HG02885 (cell line): ENCODE measurements at regions not wholly inside any gene's neighbourhood (a gene's known extent, or its start where the extent isn't known, plus 50 kb on each side); places are given as distances from the start of the nearest gene placed in this dataset.
"Not testable (repeated sequence)": the region's sequence is repeated elsewhere in the genome, so short reads cannot be mapped to it uniquely, and the experiment has no call there.

ENCODE experiments used
- ATAC-seq: cut with Tn5 transposase; IDR thresholded peaks from one replicate; pipeline ENCODE4 v1.9.1; 2021; ENCODE audit warnings: mild to moderate bottlenecking; ENCODE audit not compliant: unreplicated experiment, poor library complexity

DNA sequence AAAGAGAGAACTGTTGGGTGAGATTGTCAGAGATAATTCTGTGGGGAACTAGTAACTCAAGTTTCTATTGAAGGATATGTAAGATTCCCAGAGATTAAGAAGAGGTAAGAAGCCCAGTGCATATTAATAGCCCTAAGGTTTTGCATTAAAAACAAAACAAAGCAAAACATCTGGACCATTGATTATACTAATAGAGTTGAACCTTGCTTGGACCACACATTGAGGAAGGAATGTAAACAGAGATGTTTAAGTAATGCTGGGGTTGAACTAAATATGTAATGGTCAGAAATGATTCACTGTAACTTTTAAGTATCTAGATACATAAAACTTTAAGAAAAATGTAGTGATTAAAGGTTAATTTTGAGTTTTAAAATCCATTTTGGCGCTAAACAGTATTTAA lies 1770.0 kb downstream of the PCDH9 start:
- no peak for ATAC-seq

DNA sequence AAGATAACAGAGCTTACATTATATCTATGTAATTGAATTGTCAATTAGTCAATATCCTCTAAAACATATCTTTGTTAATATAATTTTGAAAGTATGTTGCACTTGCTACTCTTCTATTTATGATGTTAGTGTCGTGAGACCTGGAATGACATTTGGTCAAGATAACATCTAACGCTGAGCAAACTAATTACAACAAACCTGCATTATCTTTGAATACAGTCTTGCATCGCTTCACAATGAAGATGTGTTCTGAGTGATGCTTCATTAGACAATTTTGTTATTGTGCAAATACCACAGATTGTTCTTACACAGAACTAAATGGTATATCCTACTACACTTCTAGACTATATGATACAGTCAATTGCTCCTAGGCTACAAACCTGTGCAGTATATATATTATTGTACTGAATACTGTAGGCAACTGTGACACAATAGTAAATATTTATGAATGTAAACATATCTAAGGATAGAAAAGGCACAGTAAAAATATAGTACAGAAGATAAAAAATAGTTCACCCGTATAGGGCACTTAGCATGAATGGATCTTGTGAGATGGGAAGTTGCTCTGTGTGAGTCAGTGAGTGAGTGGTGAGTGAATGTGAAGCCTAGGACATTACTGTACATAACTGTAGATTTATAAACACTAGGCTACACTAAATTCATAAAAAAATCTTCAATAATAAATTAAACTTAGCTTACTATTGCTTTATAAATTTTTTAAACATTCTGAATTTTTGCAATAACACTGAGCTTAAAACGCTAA lies 1773.8 kb downstream of the PCDH9 start:
- ATAC-seq = no peak

- ATAC-seq = no peak
These were observed 1775.7 kb downstream of the PCDH9 start for GRCh38 chr13:65454403-65454802.

DNA sequence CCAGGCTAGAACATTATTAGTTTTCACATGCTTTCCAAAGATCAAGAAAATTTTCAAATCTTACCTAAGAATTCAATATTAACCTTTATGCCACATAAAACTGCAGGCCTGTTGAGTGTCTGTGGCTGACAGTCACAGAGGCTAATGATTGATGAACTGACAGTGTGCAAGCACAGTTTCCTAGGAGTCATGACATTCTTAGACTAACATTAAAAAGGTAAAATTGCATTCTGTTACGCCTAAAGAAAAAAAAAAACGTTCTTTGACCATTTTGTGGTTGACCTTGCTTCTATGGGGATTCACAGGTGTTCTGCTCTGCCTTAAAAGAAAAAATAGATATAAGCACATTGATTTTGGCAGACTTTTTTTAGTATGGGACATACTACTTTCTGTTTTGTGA lies 1776.2 kb downstream of the PCDH9 start:
- no peak for ATAC-seq

DNA sequence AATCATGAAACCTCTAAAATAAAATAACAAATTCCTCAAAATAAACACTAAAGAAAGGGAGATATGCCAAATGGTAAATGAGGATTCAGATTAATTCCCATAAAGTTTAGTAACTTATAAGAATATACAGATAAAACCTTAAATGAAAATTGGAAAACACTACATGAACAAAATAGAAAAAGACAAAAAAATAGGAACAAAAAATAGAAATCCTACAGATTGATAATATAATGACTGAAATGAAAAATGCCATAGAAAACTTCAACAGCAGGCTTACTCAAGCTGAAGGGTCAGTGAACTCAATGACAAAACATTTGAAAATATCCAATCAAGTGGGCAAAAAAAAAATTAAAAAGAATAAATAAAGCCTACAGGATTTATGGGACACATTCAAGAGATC lies 1784.8 kb downstream of the PCDH9 start:
- no peak for ATAC-seq

DNA sequence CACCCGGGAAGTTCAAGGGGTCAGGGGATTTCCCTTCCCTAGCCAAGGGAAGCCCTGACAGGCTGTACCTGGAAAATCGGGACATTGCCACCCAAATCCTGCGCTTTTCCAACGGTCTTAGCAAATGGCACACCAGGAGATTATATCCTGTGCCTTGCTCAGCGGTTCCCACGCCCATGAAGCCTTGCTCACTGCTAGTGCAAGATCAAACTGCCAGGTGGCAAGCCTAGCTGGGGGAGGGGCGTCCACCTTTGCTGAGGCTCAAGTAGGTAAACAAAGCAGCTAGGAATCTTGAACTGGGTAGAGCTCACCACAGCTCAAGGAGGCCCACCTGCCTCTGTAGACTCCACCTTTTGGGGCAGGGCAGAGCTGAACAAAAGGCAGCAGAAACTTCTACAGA lies 1794.5 kb downstream of the PCDH9 start:
- ATAC-seq = no peak

DNA sequence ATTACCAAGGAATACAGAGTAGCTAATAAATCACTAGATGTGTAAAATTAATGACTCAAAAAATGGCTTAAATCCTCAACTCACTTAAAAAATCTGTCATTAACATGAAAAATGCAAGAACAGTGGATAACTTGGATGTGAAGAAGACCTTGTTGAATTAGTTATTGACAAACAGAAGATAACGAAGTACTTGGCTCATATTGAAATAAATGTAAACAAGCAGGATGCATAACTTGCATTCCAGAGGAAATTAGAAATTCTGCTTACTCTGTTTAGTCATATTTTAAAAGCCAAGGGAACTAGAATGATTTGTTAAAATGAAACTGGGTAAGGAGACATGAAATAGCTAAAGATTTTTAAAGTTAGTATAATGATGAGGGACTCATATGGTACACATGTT lies 1812.2 kb downstream of the PCDH9 start:
- ATAC-seq = no peak

DNA sequence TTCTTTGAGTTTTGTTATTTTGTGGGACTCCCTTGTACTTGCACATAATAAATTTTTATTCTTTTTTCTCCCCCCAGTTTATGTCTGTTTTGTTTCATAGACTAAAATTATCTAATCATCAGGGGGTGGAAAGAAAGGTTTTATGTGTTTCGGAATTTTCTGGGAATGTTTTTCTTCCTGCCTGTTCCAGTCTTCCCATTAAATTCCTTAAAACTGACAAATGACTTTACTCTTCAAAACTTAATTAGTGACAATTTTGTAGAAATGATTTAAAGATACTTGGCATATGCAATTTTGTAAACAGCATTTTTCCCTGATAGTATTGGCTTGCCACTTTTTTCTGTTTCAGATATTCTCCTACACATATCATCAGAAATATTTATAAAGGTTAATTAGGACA lies 1813.4 kb downstream of the PCDH9 start:
- no peak for ATAC-seq

DNA sequence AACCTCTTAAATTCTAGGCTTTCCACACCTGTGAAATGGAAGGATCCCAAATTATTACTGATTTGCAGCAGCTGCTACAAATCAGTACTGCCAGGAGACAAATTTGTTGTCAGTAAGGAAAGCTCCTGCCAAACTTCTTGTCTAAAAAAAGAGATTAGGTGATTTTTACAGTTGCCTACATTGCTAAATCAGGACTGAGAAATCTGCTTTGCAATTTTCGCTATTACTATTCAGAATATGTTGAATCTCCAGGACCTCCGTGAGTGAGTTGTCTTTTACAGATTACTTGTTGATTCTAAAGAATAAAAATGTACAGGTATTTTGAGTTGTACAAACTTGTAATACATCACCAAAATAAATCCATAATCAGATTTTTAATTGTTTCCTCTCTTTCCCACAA lies 1815.9 kb downstream of the PCDH9 start:
- ATAC-seq = no peak

- no peak for ATAC-seq
These were observed 1818.6 kb downstream of the PCDH9 start for GRCh38 chr13:65411521-65411920.

DNA sequence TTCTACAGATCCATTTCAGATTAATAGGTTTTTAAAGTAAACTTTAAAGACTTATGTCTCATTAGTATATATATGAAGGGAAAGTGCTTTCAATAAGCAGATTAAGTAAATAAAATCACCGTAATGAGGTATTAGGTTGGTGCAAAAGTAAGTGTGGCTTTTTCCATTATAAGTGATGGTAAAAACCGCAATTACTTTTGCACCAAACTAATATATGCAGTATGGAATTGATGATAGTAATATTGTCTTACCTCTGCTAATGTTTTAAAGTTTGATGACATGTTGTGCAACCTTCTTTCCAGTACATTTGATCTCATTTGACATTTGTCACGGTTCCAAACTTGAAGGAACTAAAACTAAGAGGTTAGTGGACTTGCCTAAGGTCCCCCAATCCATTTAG lies 1819.3 kb downstream of the PCDH9 start:
- no peak for ATAC-seq

GRCh38 chr13:65401315-65401714 lies 1828.8 kb downstream of the PCDH9 start:
- no peak for ATAC-seq

GRCh38 chr13:65400702-65401101 lies 1829.4 kb downstream of the PCDH9 start:
- ATAC-seq = no peak

DNA sequence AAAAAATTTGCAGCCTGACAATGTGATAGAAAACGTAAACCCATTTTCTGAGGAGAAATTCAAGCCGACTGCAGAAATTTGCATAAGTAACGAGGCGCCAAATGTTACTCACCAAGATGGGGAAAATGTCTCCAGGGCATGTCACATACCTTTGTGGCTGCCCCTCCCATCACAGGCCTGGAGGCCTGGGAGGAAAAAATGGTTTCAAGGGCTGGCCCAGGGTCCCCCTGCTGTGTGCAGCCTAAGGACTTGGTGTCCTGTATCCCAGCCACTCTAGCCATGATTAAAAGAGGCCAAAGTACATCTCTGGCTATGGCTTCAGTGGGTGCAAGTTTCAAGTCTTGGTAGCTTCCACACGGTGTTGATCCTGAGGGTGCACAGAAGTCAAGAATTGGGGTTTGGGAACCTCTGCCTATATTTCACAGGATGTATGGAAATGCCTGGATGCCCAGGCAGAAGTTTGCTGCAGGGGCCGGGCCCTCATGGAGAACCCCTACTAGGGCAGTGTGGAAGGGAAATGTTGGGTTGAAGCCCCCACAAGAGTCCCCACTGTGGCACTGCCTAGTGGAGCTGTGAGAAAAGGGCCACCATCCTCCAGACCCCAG lies 1842.3 kb downstream of the PCDH9 start:
- ATAC-seq = no peak

DNA sequence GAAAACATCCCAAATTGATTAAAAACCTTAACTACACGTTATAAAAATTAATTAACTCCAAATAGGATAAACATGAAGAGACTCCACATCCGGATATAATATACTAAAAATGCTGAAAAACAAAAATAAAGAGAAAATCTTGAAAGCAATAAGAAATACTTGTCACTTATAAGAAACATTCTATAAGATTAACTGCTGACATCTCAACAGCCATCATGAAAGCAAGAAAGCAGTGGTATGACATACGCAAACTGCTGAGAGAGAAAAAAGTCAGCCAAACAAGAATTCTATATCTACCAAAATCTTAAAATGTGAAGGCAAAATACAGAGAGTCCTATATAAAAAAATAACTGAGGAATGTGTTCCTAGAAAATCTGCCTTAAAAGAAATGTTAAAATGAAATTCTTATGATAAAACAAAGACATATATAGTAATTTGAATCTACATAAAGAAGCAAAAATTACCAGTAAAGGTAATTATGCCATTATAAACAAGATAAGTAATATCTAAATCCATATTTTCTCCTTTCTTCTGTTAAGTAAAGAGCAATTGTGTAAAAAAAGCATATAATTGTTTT lies 1851.1 kb downstream of the PCDH9 start:
- no peak for ATAC-seq

DNA sequence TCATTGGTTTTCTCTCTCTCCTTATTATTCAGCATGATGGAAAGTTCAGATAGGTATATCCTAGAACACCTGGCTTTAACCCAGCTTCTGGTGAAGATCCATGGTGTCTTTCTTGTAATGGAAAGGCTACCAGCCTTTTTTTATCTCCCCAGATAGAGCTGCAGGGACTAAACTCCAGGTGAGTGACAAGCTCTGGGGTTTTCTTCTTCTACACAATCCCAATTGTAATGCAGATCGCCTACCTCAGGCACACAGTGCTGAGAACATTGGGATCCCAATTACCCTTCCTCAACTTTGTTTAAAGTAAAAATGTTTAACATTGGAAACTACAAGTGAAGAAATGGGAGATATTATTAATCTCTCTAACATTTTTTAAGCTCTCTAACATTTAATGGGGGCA lies 1851.7 kb downstream of the PCDH9 start:
- no peak for ATAC-seq

DNA sequence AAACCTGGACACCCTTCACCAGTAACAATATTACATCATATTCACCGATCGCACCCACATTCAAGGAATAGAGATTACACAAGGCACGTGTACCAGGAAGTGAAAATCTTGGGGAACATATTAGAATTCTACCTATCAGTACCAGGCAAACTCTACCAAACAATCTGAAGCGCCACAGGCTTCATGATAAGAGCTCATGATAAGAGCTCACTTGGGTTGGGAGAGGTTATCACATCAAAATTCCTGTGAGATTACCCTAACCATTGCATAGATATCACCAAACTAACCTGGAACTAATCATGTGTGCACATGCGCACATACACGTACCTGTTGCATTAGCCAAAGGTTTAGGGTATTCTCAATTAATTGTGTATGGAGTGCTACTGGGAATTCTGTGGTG lies 1861.3 kb downstream of the PCDH9 start:
- no peak for ATAC-seq

DNA sequence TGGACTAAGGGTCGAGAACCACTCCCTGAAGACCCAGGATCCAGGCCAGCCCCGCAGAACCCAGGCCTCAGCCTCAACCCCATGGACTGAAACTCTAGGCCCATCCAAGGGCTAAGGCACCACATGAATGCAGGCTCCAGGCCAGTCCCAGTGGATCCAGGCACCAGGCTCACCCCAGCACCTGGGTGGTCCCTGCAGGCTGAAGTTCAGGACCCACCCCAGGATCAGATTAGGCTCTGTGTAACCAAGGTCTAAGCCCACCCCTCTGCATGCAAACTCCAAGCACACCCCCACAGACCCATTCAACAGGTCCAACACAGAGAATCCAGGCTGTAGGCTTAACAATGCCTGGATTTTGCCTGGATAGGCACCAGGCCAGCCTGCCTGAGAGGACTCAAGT lies 1876.2 kb downstream of the PCDH9 start:
- ATAC-seq = no peak

DNA sequence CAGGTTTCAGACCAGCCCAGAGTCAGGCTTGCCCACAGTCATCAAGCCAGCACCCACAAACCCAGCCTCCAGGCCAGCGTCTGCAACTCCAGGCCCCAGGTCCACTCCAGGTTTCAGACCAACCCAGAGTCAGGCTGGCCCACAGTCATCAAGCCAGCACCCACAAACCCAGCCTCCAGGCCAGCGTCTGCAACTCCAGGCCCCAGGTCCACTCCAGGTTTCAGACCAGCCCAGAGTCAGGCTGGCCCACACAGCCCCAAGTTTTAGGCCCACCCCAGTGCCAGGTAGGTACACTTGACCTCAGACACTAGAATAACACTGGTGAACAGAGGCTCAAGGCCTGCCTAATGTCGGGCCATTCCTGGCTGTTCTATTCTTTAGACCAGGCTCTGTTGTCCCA lies 1877.0 kb downstream of the PCDH9 start:
- ATAC-seq = not testable (repeated sequence)

DNA sequence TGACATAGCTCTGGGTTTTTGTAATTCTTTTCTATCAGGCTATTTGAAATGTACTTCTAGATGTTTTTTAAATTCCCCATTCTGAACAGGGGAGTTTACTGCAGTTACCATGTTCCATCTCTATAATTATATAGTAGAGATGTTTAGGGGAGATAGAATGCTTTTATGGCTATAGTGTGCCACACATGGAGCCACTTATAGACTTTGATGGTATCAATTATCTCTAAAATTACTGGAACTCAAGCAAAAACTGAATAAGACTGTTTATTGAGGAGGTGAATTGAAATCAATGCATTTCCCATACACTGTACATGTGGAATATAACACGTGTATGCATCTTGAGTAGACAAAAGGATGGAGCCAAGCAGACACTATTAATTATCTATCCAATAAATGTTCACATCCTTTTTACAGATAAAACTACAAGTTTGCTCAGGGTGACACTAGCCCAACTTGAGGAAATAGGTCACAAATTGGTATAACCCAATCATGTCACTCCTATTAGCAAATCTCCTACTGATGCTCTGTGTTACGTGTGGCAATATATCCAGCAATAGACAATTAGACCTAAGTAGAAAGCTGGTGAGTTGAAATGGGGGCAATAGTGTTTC lies 1882.6 kb downstream of the PCDH9 start:
- ATAC-seq = no peak

DNA sequence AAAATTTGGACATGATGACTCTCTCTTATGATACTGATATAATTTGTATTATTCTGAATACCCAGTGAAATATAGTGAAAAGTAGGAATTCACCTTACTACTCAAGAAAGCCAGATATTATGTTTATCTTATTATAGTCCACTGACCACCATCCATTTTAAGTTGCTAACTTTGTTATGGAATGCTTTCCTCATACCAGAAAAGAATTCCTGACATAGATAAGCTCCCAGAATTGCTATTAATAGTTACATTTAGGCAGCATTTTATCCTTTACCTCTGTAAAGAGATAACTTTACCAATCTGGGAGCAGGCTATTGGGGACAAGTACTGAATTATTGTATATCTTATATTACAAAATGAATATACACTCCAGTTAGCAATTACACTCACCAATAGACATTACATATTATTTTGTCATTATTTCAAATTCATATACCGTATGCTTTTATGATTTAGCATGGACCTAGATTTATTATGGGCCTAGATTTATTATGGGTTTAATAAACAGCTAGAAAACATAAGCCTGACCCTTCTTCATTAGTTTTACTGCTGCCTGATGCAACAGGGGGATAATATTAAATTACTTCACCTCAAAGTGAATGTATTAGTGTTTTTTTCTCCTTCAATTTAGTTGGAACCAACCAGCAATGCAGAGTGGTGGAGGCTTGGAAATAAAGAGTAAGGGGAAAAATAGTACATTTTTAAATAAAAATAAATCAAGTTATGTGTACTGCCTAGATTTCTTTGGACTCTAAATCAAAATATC lies 1886.1 kb downstream of the PCDH9 start:
- no peak for ATAC-seq
